ENCODE measurements at regions not wholly inside any gene's neighbourhood (a gene's known extent, or its start where the extent isn't known, plus 50 kb on each side); places are given as distances from the start of the nearest gene placed in this dataset.
"Not testable (repeated sequence)": the region's sequence is repeated elsewhere in the genome, so short reads cannot be mapped to it uniquely, and the experiment has no call there.

DNA sequence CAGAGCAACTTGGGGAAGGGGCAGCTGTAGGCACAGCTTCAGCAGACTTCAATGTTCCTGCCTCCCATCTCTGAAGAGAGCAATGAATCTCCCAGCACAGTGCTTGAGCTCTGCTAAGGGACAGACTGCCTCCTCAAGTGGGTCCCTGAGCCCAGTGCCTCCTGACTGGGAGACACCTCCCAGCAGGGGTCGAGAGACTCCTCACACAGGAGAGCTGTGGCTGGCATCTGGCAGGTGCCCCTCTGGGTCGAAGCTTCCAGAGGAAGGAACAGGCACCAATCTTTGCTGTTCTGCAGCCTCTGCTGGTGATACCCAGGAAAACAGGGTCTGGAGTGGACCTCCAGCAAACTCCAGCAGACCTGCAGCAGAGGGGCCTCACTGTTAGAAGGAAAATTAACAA lies 563.8 kb downstream of the RWDD3 start:
- TF ChIP-seq, protein P1, sequence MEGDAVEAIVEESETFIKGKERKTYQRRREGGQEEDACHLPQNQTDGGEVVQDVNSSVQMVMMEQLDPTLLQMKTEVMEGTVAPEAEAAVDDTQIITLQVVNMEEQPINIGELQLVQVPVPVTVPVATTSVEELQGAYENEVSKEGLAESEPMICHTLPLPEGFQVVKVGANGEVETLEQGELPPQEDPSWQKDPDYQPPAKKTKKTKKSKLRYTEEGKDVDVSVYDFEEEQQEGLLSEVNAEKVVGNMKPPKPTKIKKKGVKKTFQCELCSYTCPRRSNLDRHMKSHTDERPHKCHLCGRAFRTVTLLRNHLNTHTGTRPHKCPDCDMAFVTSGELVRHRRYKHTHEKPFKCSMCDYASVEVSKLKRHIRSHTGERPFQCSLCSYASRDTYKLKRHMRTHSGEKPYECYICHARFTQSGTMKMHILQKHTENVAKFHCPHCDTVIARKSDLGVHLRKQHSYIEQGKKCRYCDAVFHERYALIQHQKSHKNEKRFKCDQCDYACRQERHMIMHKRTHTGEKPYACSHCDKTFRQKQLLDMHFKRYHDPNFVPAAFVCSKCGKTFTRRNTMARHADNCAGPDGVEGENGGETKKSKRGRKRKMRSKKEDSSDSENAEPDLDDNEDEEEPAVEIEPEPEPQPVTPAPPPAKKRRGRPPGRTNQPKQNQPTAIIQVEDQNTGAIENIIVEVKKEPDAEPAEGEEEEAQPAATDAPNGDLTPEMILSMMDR (CRISPR knock-in tag; IDR thresholded peaks at IDR 0.05) = not testable (repeated sequence)
- TF ChIP-seq MED1 (CRISPR knock-in tag; IDR thresholded peaks at IDR 0.05); SIN3B (IDR thresholded peaks at IDR 0.05; ENCODE audit: low read length); SALL2 (CRISPR knock-in tag; IDR thresholded peaks at IDR 0.05); POLR2A (IDR thresholded peaks at IDR 0.05; ENCODE audit: insufficient read depth in 1 of 2, low read depth in 2 of 2, low read length in 2 of 2); SMAD1 (CRISPR knock-in tag; IDR thresholded peaks at IDR 0.05; ENCODE audit: borderline replicate concordance, low read depth); BORCS8-MEF2B (CRISPR knock-in tag; IDR thresholded peaks at IDR 0.05); EZH2 (conservative IDR thresholded peaks at IDR 0.05; ENCODE audit: low read depth, low read length); TBP (CRISPR knock-in tag; IDR thresholded peaks at IDR 0.05); RAD21 (CRISPR knock-in tag; IDR thresholded peaks at IDR 0.05): not testable (repeated sequence)
- TF ChIP-seq, protein P2, sequence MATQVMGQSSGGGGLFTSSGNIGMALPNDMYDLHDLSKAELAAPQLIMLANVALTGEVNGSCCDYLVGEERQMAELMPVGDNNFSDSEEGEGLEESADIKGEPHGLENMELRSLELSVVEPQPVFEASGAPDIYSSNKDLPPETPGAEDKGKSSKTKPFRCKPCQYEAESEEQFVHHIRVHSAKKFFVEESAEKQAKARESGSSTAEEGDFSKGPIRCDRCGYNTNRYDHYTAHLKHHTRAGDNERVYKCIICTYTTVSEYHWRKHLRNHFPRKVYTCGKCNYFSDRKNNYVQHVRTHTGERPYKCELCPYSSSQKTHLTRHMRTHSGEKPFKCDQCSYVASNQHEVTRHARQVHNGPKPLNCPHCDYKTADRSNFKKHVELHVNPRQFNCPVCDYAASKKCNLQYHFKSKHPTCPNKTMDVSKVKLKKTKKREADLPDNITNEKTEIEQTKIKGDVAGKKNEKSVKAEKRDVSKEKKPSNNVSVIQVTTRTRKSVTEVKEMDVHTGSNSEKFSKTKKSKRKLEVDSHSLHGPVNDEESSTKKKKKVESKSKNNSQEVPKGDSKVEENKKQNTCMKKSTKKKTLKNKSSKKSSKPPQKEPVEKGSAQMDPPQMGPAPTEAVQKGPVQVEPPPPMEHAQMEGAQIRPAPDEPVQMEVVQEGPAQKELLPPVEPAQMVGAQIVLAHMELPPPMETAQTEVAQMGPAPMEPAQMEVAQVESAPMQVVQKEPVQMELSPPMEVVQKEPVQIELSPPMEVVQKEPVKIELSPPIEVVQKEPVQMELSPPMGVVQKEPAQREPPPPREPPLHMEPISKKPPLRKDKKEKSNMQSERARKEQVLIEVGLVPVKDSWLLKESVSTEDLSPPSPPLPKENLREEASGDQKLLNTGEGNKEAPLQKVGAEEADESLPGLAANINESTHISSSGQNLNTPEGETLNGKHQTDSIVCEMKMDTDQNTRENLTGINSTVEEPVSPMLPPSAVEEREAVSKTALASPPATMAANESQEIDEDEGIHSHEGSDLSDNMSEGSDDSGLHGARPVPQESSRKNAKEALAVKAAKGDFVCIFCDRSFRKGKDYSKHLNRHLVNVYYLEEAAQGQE (IDR thresholded peaks at IDR 0.05; ENCODE audit: borderline replicate concordance in 1 of 2, low read depth in 1 of 2, low read length in 2 of 2) = not testable (repeated sequence)
- TF ChIP-seq, protein P3, sequence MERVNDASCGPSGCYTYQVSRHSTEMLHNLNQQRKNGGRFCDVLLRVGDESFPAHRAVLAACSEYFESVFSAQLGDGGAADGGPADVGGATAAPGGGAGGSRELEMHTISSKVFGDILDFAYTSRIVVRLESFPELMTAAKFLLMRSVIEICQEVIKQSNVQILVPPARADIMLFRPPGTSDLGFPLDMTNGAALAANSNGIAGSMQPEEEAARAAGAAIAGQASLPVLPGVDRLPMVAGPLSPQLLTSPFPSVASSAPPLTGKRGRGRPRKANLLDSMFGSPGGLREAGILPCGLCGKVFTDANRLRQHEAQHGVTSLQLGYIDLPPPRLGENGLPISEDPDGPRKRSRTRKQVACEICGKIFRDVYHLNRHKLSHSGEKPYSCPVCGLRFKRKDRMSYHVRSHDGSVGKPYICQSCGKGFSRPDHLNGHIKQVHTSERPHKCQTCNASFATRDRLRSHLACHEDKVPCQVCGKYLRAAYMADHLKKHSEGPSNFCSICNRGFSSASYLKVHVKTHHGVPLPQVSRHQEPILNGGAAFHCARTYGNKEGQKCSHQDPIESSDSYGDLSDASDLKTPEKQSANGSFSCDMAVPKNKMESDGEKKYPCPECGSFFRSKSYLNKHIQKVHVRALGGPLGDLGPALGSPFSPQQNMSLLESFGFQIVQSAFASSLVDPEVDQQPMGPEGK (CRISPR knock-in tag; IDR thresholded peaks at IDR 0.05) = not testable (repeated sequence)
- TF ChIP-seq, protein P4, sequence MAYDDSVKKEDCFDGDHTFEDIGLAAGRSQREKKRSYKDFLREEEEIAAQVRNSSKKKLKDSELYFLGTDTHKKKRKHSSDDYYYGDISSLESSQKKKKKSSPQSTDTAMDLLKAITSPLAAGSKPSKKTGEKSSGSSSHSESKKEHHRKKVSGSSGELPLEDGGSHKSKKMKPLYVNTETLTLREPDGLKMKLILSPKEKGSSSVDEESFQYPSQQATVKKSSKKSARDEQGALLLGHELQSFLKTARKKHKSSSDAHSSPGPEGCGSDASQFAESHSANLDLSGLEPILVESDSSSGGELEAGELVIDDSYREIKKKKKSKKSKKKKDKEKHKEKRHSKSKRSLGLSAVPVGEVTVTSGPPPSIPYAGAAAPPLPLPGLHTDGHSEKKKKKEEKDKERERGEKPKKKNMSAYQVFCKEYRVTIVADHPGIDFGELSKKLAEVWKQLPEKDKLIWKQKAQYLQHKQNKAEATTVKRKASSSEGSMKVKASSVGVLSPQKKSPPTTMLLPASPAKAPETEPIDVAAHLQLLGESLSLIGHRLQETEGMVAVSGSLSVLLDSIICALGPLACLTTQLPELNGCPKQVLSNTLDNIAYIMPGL (CRISPR knock-in tag; IDR thresholded peaks at IDR 0.05; ENCODE audit: borderline replicate concordance in 1 of 2, low read depth in 1 of 2) = not testable (repeated sequence)
